HG02852 (cell line): ENCODE measurements at regions not wholly inside any gene's neighbourhood (a gene's known extent, or its start where the extent isn't known, plus 50 kb on each side); places are given as distances from the start of the nearest gene placed in this dataset.
"Not testable (repeated sequence)": the region's sequence is repeated elsewhere in the genome, so short reads cannot be mapped to it uniquely, and the experiment has no call there.

ENCODE experiments used
- ATAC-seq: cut with Tn5 transposase; IDR thresholded peaks from one replicate; pipeline ENCODE4 v1.9.1; 2021; ENCODE audit warnings: mild to moderate bottlenecking, moderate library complexity; ENCODE audit not compliant: unreplicated experiment

DNA sequence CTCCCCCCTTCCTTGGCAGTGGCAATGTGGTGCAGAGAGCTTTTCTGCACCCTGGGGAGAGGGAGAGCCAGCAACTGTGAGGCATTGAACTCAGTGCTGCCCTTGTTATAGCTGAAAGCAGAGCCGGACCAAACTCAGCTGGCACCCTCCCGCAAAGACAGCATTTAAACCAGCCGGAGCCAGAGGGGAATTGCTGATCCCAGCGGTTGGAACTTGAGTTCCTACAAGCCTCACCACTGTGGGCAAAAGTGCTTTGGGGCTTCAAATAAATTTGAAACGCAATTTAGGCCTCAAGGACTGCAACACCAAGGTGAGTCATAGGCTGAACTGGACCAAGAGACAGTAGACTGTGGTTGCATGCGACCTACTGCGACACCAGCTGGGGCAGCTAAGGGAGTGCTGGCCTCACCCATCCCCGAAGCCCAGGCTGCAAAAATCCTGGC is 207.6 kb upstream of the CDKN2B start:
- ATAC-seq, result no peak

- ATAC-seq, result no peak
Observed at GRCh38 chr9:22217254-22217653, 208.1 kb upstream of the CDKN2B start.

GRCh38 chr9:22225856-22226255 is 216.8 kb upstream of the CDKN2B start:
- ATAC-seq, result not testable (repeated sequence)

- no peak for ATAC-seq
Observed at GRCh38 chr9:22227986-22228385, 218.6 kb upstream of the DMRTA1 start.

DNA sequence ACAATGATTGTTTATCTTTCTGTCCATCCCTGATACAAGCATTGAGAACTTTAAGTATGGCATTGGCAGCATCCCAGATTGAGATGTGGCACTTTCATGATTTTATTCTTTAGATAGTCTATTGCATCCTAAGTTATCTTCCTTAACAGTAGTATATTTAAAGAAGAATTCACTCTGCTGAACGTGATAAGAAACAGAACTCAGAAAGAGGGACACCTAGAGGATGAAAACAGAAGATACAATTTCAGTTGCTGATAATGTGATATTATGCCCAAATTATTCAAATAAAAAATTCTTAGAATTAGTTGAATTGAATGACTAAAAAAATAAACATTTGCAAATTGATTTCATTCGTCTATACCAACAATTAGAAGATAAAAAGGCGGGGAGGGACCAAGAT is 218.1 kb upstream of the DMRTA1 start:
- no peak for ATAC-seq

DNA sequence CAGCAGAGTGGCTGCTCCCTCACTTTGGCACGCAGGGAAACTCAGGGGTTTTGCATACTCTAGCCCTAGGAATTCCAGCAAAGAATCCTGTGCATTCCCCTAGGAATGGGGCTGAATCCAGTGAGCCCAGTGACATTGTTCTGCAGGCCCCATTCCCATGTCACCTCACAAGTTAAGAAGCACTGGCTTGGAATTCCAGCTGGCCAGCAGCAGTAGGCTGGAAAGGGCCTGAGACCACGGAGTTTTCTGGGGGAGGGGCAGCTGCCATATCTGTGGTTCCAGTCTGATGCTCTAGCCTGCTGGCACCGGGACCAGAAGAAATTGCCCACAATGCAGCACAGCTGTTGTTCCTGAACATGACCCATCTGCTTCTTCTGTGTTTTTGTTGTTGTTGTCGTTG is 217.6 kb upstream of the DMRTA1 start:
- no peak for ATAC-seq

DNA sequence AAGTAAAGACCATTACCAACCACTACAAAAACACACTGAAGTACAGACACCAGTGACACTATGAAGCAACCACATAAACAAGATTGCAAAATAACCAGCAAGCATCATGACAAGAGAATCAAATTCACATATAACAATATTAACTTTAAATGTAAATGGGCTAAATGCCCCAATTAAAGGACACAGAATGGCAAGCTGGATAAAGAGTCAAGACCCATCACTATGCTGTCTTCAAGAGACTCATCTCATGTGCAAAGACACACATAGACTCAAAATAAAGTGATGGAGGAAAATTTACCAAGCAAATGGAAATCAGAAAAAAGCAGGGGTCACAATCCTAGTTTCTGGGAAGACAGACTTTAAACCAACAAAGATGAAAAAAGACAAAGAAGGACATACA is 215.3 kb upstream of the DMRTA1 start:
- not testable (repeated sequence) for ATAC-seq

DNA sequence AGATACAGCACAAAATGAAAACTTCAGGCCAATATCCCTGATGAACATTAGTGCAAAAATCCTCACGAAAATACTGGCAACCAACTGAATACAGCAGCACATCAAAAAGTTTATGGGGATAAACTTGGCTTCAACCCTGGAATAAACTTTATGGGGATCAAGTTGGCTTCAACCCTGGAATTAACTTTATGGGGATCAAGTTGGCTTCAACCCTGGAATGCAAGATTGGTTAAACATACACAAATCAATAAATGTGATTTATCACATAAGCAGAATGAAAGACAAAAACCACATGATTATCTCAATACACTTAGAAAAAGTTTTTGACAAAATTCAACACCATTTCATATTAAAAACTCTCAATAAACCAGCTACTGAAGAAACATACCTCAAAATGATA is 213.7 kb upstream of the DMRTA1 start:
- ATAC-seq, result no peak

GRCh38 chr9:22237497-22238363 is 208.9 kb upstream of the DMRTA1 start:
- ATAC-seq, result no peak

- ATAC-seq, result no peak
Observed at GRCh38 chr9:22238809-22239684, 207.6 kb upstream of the DMRTA1 start.

GRCh38 chr9:22240619-22241018 is 206.0 kb upstream of the DMRTA1 start:
- peak; percentile 78 for ATAC-seq

GRCh38 chr9:22241024-22241423 is 205.6 kb upstream of the DMRTA1 start:
- ATAC-seq, result peak; percentile 15

DNA sequence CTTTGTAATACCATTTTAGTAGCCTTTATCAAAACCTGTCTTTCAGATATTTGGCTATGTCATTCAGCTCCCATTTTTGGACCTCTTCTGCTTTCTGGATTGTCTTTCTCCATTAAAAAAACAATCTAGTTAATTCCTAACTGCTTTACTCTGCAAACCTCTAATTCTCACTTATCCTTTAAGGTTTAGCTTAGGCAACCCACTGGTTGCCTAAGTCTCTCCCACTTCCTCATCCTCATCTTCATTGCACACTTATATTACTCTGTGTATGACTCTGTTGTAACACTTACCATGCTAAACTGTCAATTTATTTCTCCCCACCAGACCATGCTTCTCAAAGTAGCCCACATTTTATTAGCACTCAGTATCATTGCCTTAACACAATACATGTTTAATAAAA is 205.0 kb upstream of the DMRTA1 start:
- no peak for ATAC-seq

DNA sequence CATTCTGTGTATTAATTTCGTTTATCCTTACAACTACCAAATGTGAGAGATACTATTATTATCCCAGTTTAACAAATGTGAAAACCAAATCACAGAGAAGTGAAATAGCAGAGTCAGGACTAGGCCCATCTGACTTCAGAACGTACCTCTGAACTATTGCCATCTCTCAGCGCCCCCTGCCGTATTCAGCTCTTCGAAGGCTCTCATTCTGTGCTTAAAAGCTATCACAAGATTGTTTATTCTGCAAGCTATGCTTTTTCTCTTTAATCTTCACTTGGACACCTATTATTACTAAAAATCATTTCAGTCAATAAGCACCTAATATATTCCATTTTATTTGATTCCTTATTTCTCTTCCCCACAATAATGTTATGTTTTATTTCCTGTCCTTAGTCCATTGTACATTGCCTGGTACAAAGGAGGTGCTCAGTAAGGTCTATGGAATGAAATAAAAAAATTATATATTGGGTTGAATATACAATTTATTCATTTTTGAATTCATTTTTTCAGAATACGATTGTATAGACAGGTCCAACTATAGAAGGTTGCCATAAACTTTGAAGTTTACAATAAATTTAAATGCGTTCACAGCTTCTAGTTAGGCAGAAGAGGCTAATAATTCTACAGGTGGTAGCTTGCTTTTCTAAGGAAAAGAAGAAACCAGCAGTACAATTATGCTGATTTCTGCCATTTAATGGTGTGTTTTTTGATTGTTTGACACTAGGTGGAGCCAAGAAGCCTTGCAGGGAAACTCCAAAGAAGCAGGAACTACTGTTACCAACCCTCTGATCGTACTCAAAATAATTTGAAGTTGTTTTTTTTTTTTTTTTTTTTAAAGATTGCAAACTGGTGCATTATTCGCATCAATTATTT is 202.2 kb upstream of the DMRTA1 start:
- ATAC-seq, result no peak

- no peak for ATAC-seq
Observed at GRCh38 chr9:22255337-22255736, 191.3 kb upstream of the DMRTA1 start.

DNA sequence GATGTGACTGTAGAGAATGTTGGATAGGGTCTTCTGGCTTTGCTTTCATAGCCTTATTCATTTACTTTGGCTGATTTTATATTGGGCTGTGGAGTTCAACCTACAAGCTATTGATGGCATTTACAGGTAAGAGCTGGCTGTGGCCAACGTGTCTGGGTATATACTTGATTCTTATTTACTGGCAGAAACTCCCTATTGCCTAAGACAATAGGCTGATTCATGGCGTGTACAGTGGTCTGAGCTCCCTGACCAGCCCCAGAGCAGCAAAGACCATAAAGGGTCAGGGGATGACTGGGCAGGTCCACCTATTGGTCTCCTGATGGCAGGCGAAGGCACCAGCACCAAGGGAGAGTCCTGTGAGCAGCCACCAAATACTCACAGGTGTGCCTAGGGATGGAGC is 190.2 kb upstream of the DMRTA1 start:
- ATAC-seq, result no peak

DNA sequence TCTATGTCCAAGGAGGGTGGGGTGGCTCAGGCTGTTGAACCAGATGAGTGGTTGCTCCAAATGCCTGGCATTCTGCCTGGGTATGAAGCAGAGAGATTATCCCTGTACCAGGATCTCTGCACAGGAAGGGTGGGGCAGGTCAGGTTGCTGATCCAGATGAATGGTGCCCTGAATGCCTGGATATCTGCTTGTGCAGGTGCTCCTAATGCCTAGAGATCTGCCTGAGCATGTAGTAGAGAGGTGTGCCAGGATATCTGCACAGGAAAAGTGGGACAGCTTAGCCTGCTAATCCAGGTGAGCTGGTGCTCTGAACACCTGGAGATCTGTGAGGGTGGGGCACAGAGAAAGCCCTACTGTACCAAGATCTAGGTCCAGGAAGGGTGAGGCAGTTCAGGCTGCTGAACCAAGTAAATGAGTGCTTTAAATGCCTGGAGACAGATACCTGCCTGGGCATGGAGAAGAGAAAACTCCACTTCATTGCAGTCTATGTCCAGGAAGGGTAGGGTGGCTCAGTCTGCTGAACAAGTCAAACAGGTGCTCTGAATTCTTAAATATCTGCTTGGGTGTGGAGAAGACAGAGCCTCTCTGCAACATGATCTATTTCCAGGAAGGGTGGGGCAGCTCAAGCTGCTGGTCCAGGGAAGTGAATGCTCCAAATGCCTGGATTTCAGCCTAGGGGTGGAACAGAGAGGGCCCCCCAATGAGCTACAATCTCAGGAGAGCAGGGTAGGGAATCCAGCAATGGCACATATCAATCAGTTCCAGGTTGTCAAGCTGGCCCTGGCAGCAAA is 189.4 kb upstream of the DMRTA1 start:
- no peak for ATAC-seq

DNA sequence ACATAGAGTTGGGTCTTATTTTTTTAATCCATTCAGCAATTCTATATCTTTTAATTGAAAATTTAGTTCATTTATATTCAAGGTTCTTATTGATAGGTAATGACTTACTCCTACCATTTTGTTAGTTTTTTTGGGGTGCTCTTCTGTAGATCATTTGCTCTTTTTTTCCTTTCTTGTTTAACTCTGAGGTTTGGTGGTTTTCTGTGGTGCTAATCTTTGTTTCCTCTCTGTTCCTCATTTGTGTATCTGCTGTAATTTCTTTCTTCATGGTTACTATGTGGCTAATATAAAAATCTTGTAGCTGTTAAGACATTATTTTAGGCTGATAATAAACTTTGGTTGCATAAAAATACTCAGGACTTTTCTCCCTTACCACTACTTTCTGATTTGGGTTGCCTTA is 181.6 kb upstream of the DMRTA1 start:
- ATAC-seq, result no peak

- ATAC-seq, result no peak
Observed at GRCh38 chr9:22265534-22265933, 181.1 kb upstream of the DMRTA1 start.

DNA sequence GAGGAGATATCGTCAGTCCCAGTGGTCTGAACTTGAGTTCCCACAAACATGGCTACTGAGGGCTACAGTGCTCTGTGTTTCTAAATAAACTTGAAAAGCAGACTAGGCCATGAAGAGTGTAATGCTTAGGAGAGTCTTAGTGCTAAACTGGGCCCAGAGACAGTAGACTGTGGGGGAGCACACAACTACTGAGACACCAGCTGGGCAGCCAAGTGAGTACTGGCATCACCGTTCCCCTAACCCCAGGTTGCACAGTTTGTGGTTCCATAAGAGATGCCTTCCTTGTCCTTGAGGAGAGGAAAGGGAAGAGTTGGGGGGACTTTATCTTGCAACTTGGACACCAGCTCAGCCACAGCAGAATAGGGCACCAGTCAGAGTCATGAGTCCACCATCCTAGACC is 172.1 kb upstream of the DMRTA1 start:
- ATAC-seq, result no peak
